NCI-H1436 treated with DMSO at 0.1 percent for 48 hours (cell line): ENCODE measurements at regions not wholly inside any gene's neighbourhood (a gene's known extent, or its start where the extent isn't known, plus 50 kb on each side); places are given as distances from the start of the nearest gene placed in this dataset.

Experiments used
- DNase-seq: peaks from one replicate; lab custom pipeline; 2025; lab: John Stamatoyannopoulos, UW

- no peak for DNase-seq
Measured at GRCh38 chr11:134577751-134578395, 165.8 kb upstream of the B3GAT1 start.

DNA sequence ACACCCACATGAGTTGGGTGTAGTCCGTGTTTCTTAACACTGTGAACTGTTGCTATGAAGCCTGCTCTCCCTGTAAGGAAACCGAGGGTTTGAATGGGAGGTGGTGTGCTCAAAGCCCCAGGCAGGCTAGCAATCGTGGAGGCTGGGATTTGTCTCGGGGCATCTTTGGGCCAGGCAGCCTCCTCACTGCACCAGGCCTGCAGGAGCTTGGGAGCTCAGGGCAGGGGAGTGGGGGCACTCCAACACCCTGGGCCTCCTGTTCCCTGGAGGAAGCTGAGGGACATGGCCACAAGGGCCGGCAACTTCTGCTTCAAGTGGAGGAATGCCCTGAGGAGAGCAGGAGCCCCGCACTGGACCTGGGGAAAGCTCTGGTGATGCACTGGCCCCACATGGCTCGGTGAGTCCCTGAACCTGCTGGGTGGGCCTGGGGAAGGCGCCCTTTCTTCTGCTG is 164.7 kb upstream of the B3GAT1 start:
- no peak for DNase-seq

DNA sequence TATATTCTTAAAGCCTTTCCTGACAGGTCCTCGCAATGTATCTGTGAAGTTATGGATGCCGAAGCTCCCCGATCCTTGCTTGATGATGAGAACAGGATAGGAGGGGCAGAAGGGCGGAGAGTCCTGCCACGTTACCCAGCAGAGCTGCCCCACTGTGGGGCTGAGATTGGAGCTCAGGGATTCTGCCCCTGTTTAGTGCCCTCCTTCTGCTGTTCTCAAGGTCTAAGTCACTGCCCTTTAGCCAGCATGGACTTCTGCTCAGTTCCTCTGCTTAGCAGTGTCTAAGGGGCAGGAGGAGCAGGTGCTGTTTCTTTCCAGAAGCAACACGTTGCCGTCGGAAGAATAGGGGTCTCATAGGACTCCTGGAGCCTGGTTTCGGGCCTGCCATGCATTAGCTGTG is 164.2 kb upstream of the B3GAT1 start:
- no peak for DNase-seq

GRCh38 chr11:134575504-134576230 is 163.6 kb upstream of the B3GAT1 start:
- no peak for DNase-seq

DNA sequence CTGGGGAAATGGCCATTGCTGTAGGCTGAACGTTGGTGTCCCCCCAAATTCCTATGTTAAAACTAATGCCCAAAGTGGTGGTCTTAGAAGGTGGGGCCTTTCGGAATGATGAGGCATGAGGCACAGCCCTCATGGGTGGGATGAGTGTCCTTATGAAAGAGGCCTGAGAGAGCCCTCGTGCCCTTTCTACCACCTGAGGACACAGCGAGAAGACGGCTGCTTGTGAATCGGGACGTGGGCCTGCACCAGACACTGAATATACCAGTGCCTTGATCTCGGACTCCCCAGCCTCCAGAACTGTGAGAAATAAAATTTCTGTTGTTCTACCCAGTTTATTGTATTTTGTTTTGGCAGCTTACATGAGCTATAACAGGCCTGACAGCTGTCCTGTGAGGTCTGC is 162.9 kb upstream of the B3GAT1 start:
- no peak for DNase-seq

GRCh38 chr11:134574425-134574824 is 162.4 kb upstream of the B3GAT1 start:
- no peak for DNase-seq

DNA sequence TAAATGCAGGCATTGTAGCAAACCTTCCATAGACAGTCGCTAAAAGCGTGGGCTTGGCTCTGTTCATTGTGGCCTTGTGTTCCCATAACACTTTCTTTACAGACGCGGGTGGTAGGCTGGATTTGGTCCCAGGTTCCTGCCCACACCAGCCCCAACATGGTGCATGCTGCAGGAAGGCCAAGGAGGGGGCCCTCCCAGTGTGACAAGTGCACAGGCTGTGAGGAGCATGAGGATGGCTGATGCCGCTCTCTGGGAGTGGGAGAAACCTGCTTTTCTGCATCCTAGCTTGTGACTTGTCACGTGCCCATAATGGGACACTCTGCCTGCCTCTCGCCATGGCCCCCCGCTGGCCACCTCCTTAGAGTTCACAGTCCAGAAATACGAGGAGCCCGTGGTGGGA is 161.8 kb upstream of the B3GAT1 start:
- no peak for DNase-seq

GRCh38 chr11:134572741-134573675 is 161.0 kb upstream of the B3GAT1 start:
- no peak for DNase-seq

DNA sequence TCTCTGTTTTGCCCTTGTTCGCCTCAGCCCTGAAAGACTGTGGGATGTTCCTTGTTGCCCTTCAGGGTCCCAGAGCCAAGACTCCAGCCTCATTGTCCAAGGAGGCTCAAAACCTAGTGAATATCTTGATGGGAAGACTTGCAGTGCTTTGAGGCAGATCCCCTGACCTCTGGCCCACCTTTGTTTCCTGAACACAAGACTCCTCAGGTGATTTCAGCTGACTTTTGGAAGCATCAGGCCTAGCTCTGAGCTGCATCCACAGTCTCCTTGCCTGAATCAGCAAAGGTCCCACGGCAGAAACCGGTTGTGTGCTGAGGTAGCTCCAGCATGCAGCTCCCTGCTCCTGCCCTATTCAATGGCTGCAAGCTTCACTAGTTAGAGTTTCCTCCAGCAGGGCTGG is 159.3 kb upstream of the B3GAT1 start:
- no peak for DNase-seq

GRCh38 chr11:134569195-134569594 is 157.2 kb upstream of the B3GAT1 start:
- DNase-seq = no peak

- DNase-seq = no peak
Measured at GRCh38 chr11:134566311-134566710, 154.3 kb upstream of the B3GAT1 start.

DNA sequence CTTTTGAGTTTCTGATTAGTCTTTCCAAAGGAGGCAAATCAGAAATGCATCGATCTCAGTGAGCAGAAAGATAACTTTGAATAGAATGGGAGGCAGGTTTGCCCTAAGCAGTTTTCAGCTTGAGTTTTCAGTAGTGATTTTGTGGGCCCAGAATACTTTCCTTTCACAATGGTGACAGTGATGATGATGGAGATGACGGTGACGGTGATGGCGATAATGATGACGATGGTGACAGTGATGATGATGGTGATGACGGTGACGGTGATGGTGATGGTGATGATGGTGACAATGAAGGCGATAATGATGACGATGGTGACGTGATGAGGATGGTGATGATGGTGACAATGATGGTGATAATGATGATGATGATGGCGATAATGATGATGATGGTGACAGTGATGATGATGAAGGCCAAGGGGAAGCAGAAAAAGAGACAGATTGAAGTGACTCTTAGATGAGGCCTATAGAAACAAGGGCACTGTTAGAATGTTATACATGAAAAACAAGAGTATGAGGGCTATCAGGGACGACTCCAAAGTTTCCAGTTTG is 153.4 kb upstream of the B3GAT1 start:
- DNase-seq = no peak

DNA sequence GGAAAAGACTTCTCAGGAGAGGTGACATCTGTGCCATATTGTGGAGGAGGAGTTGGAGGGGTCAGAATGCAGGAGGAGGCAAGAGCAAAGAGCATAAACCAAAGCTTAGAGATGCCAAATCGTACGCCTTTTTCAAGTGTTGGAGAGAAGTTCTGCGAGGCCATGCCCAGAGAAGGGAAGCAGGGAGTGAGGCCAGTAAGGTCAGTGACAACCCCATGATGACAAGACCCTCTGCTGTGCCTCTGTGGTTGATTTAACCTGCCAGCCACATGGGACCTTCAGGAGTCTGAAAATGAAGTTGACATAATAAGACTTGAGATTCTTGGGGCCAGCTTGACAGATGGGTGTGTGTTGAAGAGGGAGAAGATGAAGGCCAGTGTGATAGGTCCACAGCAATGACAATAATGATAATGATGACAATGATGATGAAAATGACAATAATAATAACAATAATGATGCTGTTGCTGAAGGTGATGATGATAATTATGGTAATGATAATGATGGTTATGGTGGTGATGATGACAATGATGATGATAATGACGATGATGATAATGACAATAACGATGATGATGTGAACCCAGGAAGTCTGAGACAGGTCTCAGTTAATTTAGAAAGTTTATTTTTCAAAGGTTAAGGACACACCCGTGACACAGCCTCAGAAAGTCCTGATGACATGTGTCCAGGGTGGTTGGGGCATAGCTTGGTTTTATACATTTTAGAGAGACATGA is 152.6 kb upstream of the B3GAT1 start:
- DNase-seq = no peak

- no peak for DNase-seq
Measured at GRCh38 chr11:134562941-134563471, 151.0 kb upstream of the B3GAT1 start.

DNA sequence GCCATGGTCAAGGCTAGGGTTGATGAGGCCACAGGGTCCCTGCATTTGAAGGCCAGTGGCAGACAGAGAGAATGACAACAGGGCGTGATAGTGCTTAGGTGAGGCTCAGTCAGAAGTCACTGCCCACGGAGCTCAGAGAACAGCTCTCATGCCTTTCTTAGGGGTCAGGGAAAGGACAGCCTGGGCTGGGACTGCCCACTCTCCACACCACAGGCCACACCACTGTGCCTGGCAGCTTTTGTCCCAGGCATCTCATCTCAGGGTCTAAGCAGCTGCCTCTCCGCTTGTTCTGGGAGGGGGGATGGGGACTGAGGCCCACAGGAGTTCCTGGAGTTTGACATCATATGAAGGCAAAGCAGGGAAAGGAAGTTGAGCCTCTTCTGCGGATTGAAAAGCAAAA is 150.2 kb upstream of the B3GAT1 start:
- DNase-seq = no peak

GRCh38 chr11:134561331-134561720 is 149.3 kb upstream of the B3GAT1 start:
- DNase-seq = no peak

DNA sequence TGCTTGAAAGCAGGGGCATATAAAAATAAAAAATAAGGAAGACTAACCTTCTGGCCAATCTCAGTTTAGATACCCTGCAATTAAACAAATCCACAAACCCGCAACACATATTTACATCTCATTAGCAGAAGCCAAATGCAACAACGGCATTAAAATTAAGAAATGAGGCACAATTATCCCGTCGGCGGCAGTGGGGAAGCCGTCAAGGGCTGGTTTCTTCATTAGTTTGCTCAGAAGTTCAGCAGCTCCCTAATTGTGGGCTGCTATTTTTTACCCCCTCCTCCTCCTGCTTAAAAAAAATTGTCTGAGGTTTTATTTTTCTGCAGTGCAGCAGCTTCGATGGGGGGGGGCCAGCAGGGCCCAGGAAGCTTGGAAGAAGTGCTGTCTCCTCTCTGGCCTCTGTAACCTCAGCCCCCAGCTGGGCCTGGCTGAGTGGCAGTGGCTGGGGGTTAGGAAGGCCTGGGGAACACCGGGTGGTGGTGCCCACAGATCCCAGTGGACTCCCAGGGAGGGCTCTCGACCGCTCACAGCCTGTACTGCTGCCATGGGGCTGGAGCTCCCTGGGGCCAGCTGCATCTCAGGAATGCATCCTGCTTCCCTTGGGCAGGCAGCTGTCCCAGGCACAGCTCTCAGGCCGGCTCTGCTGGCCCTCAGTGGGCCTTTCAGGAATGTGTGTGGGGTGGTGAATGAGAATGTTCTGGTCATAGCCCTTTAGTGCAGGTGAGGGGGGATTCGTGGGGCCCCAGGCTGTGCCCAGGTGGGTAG is 148.7 kb upstream of the B3GAT1 start:
- no peak for DNase-seq

DNA sequence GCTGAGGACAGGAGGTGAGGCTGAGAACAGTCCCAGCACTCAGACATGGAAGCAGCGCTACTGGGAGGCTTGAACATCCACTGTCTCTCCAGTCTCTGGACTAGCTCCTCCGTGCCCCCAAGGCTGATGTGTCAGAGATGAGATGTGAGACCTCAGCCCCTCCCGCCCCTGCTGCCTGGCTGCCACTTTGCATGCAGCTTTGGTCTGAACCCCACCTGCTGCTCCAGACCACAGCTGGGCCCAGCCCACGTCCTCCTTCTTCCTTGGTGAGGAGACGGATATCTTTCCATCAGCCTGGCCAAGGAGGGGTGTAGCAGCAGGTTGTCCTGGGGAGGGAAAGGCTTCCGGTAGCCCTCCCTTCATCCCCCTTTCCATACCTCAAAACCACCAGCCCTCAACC is 148.0 kb upstream of the B3GAT1 start:
- DNase-seq = no peak

GRCh38 chr11:134559602-134559962 is 147.5 kb upstream of the B3GAT1 start:
- DNase-seq = no peak

DNA sequence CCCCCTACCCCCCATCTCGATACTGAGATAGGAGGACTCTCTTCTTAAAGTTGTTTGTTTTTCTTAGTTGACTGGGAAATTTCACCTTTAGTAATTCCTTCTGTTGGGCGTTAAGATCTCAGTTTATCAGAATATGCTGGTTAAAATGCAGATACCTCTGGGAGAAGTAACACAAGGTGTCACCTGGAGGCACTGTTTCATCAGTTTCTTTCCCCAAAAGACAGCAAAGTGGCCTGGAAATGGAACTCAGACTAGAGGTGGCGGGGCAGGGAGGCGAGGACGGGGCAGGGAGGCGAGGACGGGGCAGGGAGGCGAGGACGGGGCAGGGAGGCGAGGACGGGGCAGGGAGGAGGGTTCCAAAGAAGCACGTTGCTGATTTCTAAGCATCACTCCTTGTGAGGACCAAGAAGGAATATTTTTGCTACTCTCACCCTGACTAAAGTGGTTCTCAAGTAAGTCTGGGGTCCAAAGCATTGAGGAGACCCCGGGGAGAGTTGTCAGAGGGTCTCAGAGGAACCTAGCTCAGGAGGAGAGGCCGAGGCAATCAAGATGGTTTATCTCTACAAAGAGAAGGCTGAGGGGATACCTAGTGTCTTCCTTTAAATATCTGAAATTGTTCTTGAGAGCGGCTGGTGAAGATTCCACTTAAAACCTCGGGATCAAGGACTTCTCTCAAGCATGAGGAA is 147.0 kb upstream of the B3GAT1 start:
- DNase-seq = no peak
